ENCODE measurements at regions not wholly inside any gene's neighbourhood (a gene's known extent, or its start where the extent isn't known, plus 50 kb on each side); places are given as distances from the start of the nearest gene placed in this dataset. TPM values are rescaled to one million over a fixed set of nuclear protein-coding genes. Genes with fewer than 3 reads are reported as not detected.

Small RNAs in the stretch of these regions (small RNA-seq; reads per million reads assigned to genes)
- gene TRBV22OR9-2 (ENCODE audit: low replicate concordance) (not detected), gene TRBV26OR9-2 (ENCODE audit: low replicate concordance) (not detected)

Measured in GM23338 (cell line).